ENCODE measurements at regions not wholly inside any gene's neighbourhood (a gene's known extent, or its start where the extent isn't known, plus 50 kb on each side); places are given as distances from the start of the nearest gene placed in this dataset.
"Not testable (repeated sequence)": the region's sequence is repeated elsewhere in the genome, so short reads cannot be mapped to it uniquely, and the experiment has no call there.

GRCh38 chr1:96387785-96388184, 333.8 kb upstream of the PTBP2 start:
- no peak for DNase-seq

- peak in 1 of 2 experiments; percentile 14 for DNase-seq
Measured at GRCh38 chr1:96388421-96389310, 332.9 kb upstream of the PTBP2 start.

GRCh38 chr1:96400089-96400488, 321.5 kb upstream of the PTBP2 start:
- DNase-seq: no peak

- no peak for DNase-seq
Measured at GRCh38 chr1:96409087-96409486, 312.5 kb upstream of the PTBP2 start.

- no peak for DNase-seq
Measured at GRCh38 chr1:96409689-96410088, 311.9 kb upstream of the PTBP2 start.

GRCh38 chr1:96411006-96411405, 310.6 kb upstream of the PTBP2 start:
- DNase-seq: no peak

GRCh38 chr1:96414598-96414997, 307.0 kb upstream of the PTBP2 start:
- DNase-seq: no peak

GRCh38 chr1:96416111-96416595, 305.4 kb upstream of the PTBP2 start:
- no peak for DNase-seq

GRCh38 chr1:96416701-96417444, 304.7 kb upstream of the PTBP2 start:
- DNase-seq: no peak

- DNase-seq: no peak
Measured at GRCh38 chr1:96418969-96419368, 302.6 kb upstream of the PTBP2 start.

GRCh38 chr1:96424877-96425276, 296.7 kb upstream of the PTBP2 start:
- DNase-seq: no peak

GRCh38 chr1:96425382-96426129, 296.0 kb upstream of the PTBP2 start:
- no peak for DNase-seq

GRCh38 chr1:96427616-96428015, 294.0 kb upstream of the PTBP2 start:
- DNase-seq: no peak

- no peak for DNase-seq
Measured at GRCh38 chr1:96445302-96445701, 276.3 kb upstream of the PTBP2 start.

- no peak for DNase-seq
Measured at GRCh38 chr1:96464066-96464465, 257.5 kb upstream of the PTBP2 start.

- no peak for DNase-seq
Measured at GRCh38 chr1:96464522-96464921, 257.1 kb upstream of the PTBP2 start.

- no peak for DNase-seq
Measured at GRCh38 chr1:96464991-96465390, 256.6 kb upstream of the PTBP2 start.

- no peak for DNase-seq
Measured at GRCh38 chr1:96465441-96465840, 256.1 kb upstream of the PTBP2 start.

GRCh38 chr1:96466842-96467241, 254.7 kb upstream of the PTBP2 start:
- no peak for DNase-seq

GRCh38 chr1:96469726-96470125, 251.9 kb upstream of the PTBP2 start:
- DNase-seq: not testable (repeated sequence)

GRCh38 chr1:96472471-96472870, 249.1 kb upstream of the PTBP2 start:
- no peak for DNase-seq

- no peak for DNase-seq
Measured at GRCh38 chr1:96473791-96474434, 247.7 kb upstream of the PTBP2 start.

Measured in SW 1271 (cell line).